GM21825 (cell line): ENCODE measurements at regions not wholly inside any gene's neighbourhood (a gene's known extent, or its start where the extent isn't known, plus 50 kb on each side); places are given as distances from the start of the nearest gene placed in this dataset.

Experiments used
- ATAC-seq: cut with Tn5 transposase; IDR thresholded peaks from one replicate; pipeline ENCODE4 v1.9.1; 2021; ENCODE audit warnings: mild to moderate bottlenecking, moderate library complexity; ENCODE audit not compliant: unreplicated experiment

GRCh38 chr18:39871961-39872360, 2083.1 kb upstream of the PIK3C3 start:
- ATAC-seq: no peak

- ATAC-seq: no peak
Observed at GRCh38 chr18:39870591-39870990, 2084.4 kb upstream of the PIK3C3 start.

GRCh38 chr18:39863916-39864315, 2091.1 kb upstream of the PIK3C3 start:
- ATAC-seq: no peak

- no peak for ATAC-seq
Observed at GRCh38 chr18:39862341-39862740, 2092.7 kb upstream of the PIK3C3 start.

- ATAC-seq: no peak
Observed at GRCh38 chr18:39854291-39854690, 2100.7 kb upstream of the PIK3C3 start.

GRCh38 chr18:39846265-39846664, 2108.8 kb upstream of the PIK3C3 start:
- no peak for ATAC-seq

GRCh38 chr18:39845631-39846030, 2109.4 kb upstream of the PIK3C3 start:
- ATAC-seq: no peak

GRCh38 chr18:39845106-39845505, 2109.9 kb upstream of the PIK3C3 start:
- ATAC-seq: no peak

GRCh38 chr18:39843546-39843945, 2111.5 kb upstream of the PIK3C3 start:
- no peak for ATAC-seq

- ATAC-seq: no peak
Observed at GRCh38 chr18:39842366-39842914, 2112.6 kb upstream of the PIK3C3 start.

GRCh38 chr18:39841482-39842365, 2113.3 kb upstream of the PIK3C3 start:
- ATAC-seq: no peak

GRCh38 chr18:39840856-39841481, 2114.1 kb upstream of the PIK3C3 start:
- no peak for ATAC-seq

GRCh38 chr18:39840406-39840805, 2114.6 kb upstream of the PIK3C3 start:
- no peak for ATAC-seq

- ATAC-seq: no peak
Observed at GRCh38 chr18:39839782-39840181, 2115.3 kb upstream of the PIK3C3 start.

- ATAC-seq: no peak
Observed at GRCh38 chr18:39838831-39839230, 2116.2 kb upstream of the PIK3C3 start.

GRCh38 chr18:39835303-39836030, 2119.6 kb upstream of the PIK3C3 start:
- ATAC-seq: no peak

GRCh38 chr18:39834636-39835035, 2120.4 kb upstream of the PIK3C3 start:
- no peak for ATAC-seq

GRCh38 chr18:39825485-39826150, 2129.4 kb upstream of the PIK3C3 start:
- ATAC-seq: no peak

GRCh38 chr18:39806525-39806924, 2148.5 kb upstream of the PIK3C3 start:
- ATAC-seq: no peak

- ATAC-seq: no peak
Observed at GRCh38 chr18:39805218-39805617, 2149.8 kb upstream of the PIK3C3 start.
